ENCODE measurements at regions not wholly inside any gene's neighbourhood (a gene's known extent, or its start where the extent isn't known, plus 50 kb on each side); places are given as distances from the start of the nearest gene placed in this dataset.
"Not testable (repeated sequence)": the region's sequence is repeated elsewhere in the genome, so short reads cannot be mapped to it uniquely, and the experiment has no call there.

DNA sequence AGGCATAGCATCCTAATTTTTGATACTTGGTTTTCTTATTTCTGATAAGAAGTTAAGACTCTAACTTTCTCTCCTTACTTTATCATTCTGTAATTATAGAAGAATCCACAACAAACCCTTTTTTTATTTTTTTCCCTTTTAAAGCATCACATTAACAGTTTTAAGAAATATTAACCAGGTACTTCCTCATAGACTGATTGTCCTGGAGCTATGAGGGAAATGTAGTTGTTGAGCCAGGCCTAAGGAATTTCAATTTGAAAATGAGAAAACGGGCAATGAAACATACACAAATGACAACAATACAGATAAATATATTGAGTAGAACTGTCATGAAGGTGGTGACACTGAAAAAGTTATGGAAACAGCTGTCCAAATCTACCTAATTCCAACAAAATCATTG, 569.0 kb downstream of the KCNA4 start:
- no peaks in the 10 kb centered on the region for H3K4me1 Mint-ChIP-seq (ENCODE audit: low read depth)
- intact Hi-C loops (cut with micrococcal nuclease) = no loop called here
- peaks cover 12% of the 10 kb centered on the region for H3K9me3 Mint-ChIP-seq
- no peak for DNase-seq
- H3K4me3 Mint-ChIP-seq = no peak overlapping the region
- H3K27me3 Mint-ChIP-seq = no peaks in the 10 kb centered on the region
- POLR2A ChIA-PET = no interaction called here
- no peak overlapping the region for H3K27ac Mint-ChIP-seq
- H3K36me3 Mint-ChIP-seq = no peaks in the 10 kb centered on the region
- CTCF ChIA-PET = no interaction called here

GRCh38 chr11:29446132-29446531, 570.7 kb downstream of the KCNA4 start:
- H3K9me3 Mint-ChIP-seq = peaks cover 12% of the 10 kb centered on the region
- no peak overlapping the region for H3K4me3 Mint-ChIP-seq
- DNase-seq = no peak
- POLR2A ChIA-PET = no interaction called here
- CTCF ChIA-PET = no interaction called here
- intact Hi-C loops (cut with micrococcal nuclease) = no loop called here
- no peaks in the 10 kb centered on the region for H3K36me3 Mint-ChIP-seq
- H3K4me1 Mint-ChIP-seq (ENCODE audit: low read depth) = no peaks in the 10 kb centered on the region
- H3K27me3 Mint-ChIP-seq = no peaks in the 10 kb centered on the region
- H3K27ac Mint-ChIP-seq = no peak overlapping the region

DNA sequence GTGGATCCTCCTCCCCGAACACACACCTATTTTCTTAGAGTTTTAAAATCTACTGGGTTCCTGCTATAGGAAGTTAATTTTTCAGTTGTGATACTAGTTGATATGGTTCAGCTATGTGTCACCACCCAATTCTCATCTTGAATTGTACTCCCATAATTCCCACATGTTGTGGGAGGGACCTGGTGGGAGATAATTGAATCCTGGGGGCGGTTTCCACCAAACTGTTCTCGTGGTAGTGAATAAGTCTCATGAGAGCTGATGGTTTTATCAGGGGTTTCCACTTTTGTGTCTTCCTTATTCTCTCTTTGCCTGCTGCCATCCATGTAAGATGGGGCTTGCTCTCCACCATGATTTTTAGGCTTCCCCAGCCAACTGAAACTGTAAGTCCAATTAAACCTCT, 571.6 kb downstream of the KCNA4 start:
- DNase-seq; CTCF ChIA-PET; POLR2A ChIA-PET; H3K4me1 Mint-ChIP-seq (ENCODE audit: low read depth); H3K36me3 Mint-ChIP-seq; H3K4me3 Mint-ChIP-seq; intact Hi-C loops (cut with micrococcal nuclease); H3K27me3 Mint-ChIP-seq; H3K27ac Mint-ChIP-seq: not testable (repeated sequence)
- peaks cover 12% of the 10 kb centered on the region for H3K9me3 Mint-ChIP-seq

DNA sequence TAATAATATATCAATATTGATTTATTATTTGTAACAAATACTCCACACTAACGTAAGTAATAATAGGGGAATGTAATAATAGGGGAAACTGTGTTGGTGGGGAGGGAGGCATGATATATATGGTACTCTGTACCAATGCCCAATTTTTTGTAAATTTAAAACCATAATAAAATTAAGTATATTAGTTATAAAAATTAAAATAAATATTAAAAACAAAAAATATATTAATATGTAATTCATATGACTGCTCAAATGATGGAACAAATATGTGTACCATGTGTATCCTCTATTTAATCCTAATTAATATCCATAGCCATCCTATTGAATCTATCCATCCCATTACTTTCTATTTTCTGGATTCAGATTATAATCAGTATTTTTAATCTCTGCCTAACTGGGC, 578.0 kb downstream of the KCNA4 start:
- Mint-ChIP-seq H3K27ac (no peak overlapping the region), H3K4me3 (no peak overlapping the region), H3K4me1 (ENCODE audit: low read depth) (no peaks in the 10 kb centered on the region), H3K36me3 (no peaks in the 10 kb centered on the region), H3K9me3 (peaks cover 4% of the 10 kb centered on the region), H3K27me3 (no peaks in the 10 kb centered on the region)
- ChIA-PET POLR2A (no interaction called here), CTCF (no interaction called here)
- intact Hi-C loops (cut with micrococcal nuclease) = no loop called here
- no peak for DNase-seq

DNA sequence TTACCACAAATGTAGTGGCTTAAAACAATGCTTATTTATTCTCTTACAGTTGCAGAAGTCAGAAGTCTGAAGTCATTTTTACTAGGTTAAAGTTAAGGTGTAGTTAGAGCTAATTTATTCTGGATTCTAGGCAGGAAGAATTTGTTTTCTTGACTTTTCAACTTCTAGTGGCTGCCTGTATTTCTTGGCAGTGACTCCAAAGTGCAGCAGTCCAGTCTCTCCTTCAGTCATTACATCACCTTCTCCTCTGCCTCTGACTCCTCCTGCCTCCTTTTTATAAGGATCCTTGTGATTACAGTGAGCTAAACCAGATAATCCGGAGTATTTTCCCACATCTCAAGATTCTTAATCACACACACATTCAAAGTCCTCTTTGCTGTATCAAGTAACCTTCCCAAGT, 581.4 kb downstream of the KCNA4 start:
- Mint-ChIP-seq H3K4me3 (no peak overlapping the region), H3K27ac (no peak overlapping the region), H3K36me3 (no peaks in the 10 kb centered on the region), H3K9me3 (peaks cover 4% of the 10 kb centered on the region), H3K27me3 (no peaks in the 10 kb centered on the region), H3K4me1 (ENCODE audit: low read depth) (no peaks in the 10 kb centered on the region)
- no peak for DNase-seq
- intact Hi-C loops (cut with micrococcal nuclease) = no loop called here
- POLR2A ChIA-PET = no interaction called here
- CTCF ChIA-PET = interaction anchor here (1.4 kb wide), 1 partner anchor 708 kb away, joined by 4 read pairs; no protein-coding TSS in a partner anchor

DNA sequence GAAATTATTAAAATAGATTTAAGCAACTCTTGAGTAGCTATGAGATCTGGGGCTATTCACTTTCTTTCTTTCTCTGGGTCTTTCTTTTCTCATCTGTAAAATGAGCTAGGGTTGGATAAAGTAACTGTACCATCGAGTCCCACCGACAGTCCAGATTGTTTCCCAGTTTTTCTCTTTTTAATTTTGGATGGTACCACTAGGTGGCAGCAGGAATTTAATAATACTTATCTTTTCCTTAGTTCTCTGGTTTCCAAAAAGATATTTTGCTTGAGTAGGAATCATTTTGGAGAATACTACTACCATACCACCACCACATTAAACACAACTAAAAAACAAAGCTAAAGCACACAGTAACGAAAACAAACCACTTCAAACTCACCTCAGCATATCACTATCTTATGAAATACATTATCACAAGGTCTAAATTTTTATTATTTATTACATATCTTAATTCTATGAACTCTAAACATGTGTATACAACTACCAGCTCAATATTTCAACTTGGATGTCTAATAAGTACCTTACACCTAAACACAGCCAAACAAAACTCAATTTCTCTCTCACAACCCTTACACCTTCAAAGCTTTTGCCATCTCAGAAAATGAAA, 584.0 kb downstream of the KCNA4 start:
- CTCF ChIA-PET = interaction anchor here (0.7 to 1.1 kb wide), 2 partner anchors 710 to 713 kb away, joined by 3 to 5 read pairs; no protein-coding TSS in a partner anchor
- H3K9me3 Mint-ChIP-seq = peaks cover 5% of the 10 kb centered on the region
- no peak overlapping the region for H3K27ac Mint-ChIP-seq

DNA sequence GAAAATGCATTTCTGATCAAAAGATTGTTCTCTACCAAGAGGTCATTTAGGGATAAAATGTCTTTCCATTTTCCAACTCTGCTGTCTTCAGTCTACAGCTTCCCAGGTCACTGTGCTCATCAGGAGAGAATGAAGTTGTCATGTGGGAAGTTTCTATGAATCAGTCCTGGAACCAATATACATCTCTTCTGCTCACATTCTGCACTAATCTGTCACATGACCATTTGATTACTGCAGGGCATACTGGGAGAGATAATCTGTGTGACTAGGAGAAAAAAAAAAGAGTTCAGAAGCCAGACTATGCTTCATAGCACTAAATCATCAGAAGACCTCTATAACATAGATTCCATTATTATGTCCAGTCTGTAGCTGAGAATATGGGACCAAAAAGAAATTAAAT, 611.5 kb downstream of the KCNA4 start:
- H3K4me1 Mint-ChIP-seq (ENCODE audit: low read depth) = no peaks in the 10 kb centered on the region
- intact Hi-C loops (cut with micrococcal nuclease) = no loop called here
- no peaks in the 10 kb centered on the region for H3K36me3 Mint-ChIP-seq
- ChIA-PET POLR2A (no interaction called here), CTCF (no interaction called here)
- H3K4me3 Mint-ChIP-seq = no peak overlapping the region
- DNase-seq = no peak
- H3K27me3 Mint-ChIP-seq = no peaks in the 10 kb centered on the region
- H3K9me3 Mint-ChIP-seq = peaks cover 4% of the 10 kb centered on the region
- H3K27ac Mint-ChIP-seq = no peak overlapping the region

More for the DNA sequence above, 584.0 kb downstream of the KCNA4 start:
- intact Hi-C loops (cut with micrococcal nuclease) = no loop called here
- H3K4me1 Mint-ChIP-seq (ENCODE audit: low read depth) = no peaks in the 10 kb centered on the region
- POLR2A ChIA-PET = no interaction called here
- no peak overlapping the region for H3K4me3 Mint-ChIP-seq
- H3K27me3 Mint-ChIP-seq = no peaks in the 10 kb centered on the region
- no peak for DNase-seq
- H3K36me3 Mint-ChIP-seq = no peaks in the 10 kb centered on the region

DNA sequence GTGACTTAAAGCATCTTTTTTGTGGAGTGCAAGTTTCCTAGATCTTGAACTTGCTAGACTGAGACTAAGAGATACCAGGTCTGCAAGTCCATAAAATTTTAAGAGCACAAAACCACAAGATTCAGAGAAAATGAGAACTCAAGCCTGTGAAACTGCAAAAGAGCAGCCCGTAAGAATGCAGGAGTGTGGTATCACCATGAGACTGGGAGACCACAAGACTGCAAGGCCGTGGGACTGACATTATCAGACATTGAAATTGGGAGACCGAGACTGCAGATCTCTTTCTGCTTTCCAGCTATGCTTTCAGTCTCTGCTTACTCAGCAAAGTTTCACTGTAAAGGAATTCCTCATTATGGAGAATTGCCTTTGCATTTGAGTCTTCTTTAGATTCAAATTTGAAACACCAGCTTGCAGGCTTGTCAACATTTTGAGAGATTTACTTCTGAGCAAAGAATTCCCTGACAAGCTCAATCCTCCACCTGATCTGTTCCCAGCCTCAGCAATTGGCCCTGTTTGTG, 621.2 kb downstream of the KCNA4 start:
- no peaks in the 10 kb centered on the region for H3K36me3 Mint-ChIP-seq
- DNase-seq = no peak
- H3K4me3 Mint-ChIP-seq = no peak overlapping the region
- CTCF ChIA-PET = no interaction called here
- no peaks in the 10 kb centered on the region for H3K4me1 Mint-ChIP-seq (ENCODE audit: low read depth)
- intact Hi-C loops (cut with micrococcal nuclease) = no loop called here
- peaks cover 11% of the 10 kb centered on the region for H3K9me3 Mint-ChIP-seq
- H3K27me3 Mint-ChIP-seq = no peaks in the 10 kb centered on the region
- H3K27ac Mint-ChIP-seq = no peak overlapping the region
- POLR2A ChIA-PET = no interaction called here

- no peak overlapping the region for H3K4me3 Mint-ChIP-seq
- DNase-seq = no peak
- H3K4me1 Mint-ChIP-seq (ENCODE audit: low read depth) = no peaks in the 10 kb centered on the region
- H3K27ac Mint-ChIP-seq = no peak overlapping the region
- intact Hi-C loops (cut with micrococcal nuclease) = no loop called here
- H3K36me3 Mint-ChIP-seq = no peaks in the 10 kb centered on the region
- no peaks in the 10 kb centered on the region for H3K27me3 Mint-ChIP-seq
- peaks cover 11% of the 10 kb centered on the region for H3K9me3 Mint-ChIP-seq
- CTCF ChIA-PET = no interaction called here
- POLR2A ChIA-PET = no interaction called here
Observed at GRCh38 chr11:29389793-29390192, 627.0 kb downstream of the KCNA4 start.

DNA sequence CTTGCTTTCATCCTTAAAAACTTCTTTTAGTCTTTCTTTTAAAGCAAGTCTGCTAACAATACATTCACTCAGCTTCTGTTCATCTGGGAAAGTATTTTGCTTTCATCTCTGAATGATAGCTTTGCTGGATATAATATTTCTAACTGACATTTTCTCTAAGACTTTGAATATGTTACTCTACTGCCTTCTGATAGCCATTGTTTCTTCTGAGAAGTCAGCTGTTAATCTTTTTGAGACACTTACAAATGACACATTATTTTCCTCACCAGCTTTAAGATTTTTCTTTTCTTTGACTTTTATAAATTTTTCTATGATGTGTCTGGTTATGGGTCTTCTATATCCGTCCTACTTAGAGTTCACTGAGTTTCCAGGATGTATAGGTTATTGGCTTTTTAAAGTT, 643.1 kb downstream of the KCNA4 start:
- Mint-ChIP-seq H3K9me3 (peaks cover 30% of the 10 kb centered on the region), H3K27me3 (no peaks in the 10 kb centered on the region), H3K27ac (no peak overlapping the region), H3K36me3 (no peaks in the 10 kb centered on the region), H3K4me3 (no peak overlapping the region), H3K4me1 (ENCODE audit: low read depth) (no peaks in the 10 kb centered on the region)
- POLR2A ChIA-PET = no interaction called here
- CTCF ChIA-PET = no interaction called here
- intact Hi-C loops (cut with micrococcal nuclease) = no loop called here
- DNase-seq = no peak

DNA sequence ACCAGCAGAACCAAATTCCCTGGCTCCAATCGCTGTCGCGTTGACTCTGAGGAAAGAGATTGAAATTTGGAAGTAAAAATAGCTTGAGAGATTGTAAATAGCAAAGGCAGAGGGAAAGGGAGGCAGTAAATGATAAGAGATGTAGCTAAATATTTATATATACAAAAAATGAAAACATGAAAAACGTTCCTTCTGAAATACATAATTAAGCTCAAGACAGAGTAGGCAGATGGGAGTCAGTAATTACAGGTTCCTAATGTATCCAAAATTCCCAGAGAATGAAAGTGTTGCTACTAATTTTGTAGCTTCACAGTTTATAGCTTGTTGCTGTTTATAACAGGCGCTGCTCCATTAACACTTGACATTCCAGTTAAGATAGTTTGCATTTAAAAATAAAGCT, 648.7 kb downstream of the KCNA4 start:
- ChIA-PET CTCF (no interaction called here), POLR2A (no interaction called here)
- Mint-ChIP-seq H3K4me3 (no peak overlapping the region), H3K9me3 (peaks cover 24% of the 10 kb centered on the region), H3K27ac (no peak overlapping the region), H3K27me3 (no peaks in the 10 kb centered on the region), H3K36me3 (no peaks in the 10 kb centered on the region), H3K4me1 (ENCODE audit: low read depth) (no peaks in the 10 kb centered on the region)
- DNase-seq = no peak
- intact Hi-C loops (cut with micrococcal nuclease) = no loop called here

GRCh38 chr11:29364006-29364405, 652.8 kb downstream of the KCNA4 start:
- CTCF ChIA-PET = no interaction called here
- H3K4me1 Mint-ChIP-seq (ENCODE audit: low read depth) = no peaks in the 10 kb centered on the region
- peaks cover 13% of the 10 kb centered on the region for H3K9me3 Mint-ChIP-seq
- H3K27me3 Mint-ChIP-seq = no peaks in the 10 kb centered on the region
- no peak overlapping the region for H3K27ac Mint-ChIP-seq
- POLR2A ChIA-PET = no interaction called here
- intact Hi-C loops (cut with micrococcal nuclease) = no loop called here
- DNase-seq = no peak
- no peak overlapping the region for H3K4me3 Mint-ChIP-seq
- no peaks in the 10 kb centered on the region for H3K36me3 Mint-ChIP-seq

DNA sequence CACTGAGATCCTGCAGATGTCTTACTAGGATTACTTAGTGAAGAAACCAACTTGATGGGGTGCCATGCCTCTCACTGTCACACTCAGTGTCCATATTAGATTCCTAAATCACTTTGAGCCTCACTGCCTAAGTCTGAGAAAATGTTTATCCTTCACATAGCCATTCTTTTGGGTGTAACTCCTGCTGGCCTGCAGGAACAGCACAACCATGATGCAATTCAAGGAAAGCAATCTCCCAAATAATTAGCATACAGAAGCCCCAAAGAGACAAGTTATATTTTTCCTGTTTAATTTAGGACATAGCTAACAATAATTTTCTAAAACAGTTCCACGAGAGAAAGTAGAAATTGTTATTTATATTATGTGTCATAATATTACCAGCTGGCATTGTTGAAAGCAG, 655.5 kb downstream of the KCNA4 start:
- Mint-ChIP-seq H3K27me3 (no peaks in the 10 kb centered on the region), H3K27ac (no peak overlapping the region), H3K9me3 (peaks cover 8% of the 10 kb centered on the region), H3K4me3 (no peak overlapping the region), H3K36me3 (no peaks in the 10 kb centered on the region), H3K4me1 (ENCODE audit: low read depth) (no peaks in the 10 kb centered on the region)
- DNase-seq = no peak
- ChIA-PET CTCF (no interaction called here), POLR2A (no interaction called here)
- intact Hi-C loops (cut with micrococcal nuclease) = no loop called here
